ENCODE measurements at regions not wholly inside any gene's neighbourhood (a gene's known extent, or its start where the extent isn't known, plus 50 kb on each side); places are given as distances from the start of the nearest gene placed in this dataset.

GRCh38 chr6:44626616-44627015 lies 239.1 kb downstream of the CDC5L start:
- H3K4me3 ChIP-seq (replicated peaks; ENCODE audit: low read depth, low read length): no peak overlapping the region
- no peaks in the 10 kb centered on the region for H3K36me3 ChIP-seq (ENCODE audit: control insufficient read depth, insufficient read depth, low read length)
- TF ChIP-seq, protein P1, sequence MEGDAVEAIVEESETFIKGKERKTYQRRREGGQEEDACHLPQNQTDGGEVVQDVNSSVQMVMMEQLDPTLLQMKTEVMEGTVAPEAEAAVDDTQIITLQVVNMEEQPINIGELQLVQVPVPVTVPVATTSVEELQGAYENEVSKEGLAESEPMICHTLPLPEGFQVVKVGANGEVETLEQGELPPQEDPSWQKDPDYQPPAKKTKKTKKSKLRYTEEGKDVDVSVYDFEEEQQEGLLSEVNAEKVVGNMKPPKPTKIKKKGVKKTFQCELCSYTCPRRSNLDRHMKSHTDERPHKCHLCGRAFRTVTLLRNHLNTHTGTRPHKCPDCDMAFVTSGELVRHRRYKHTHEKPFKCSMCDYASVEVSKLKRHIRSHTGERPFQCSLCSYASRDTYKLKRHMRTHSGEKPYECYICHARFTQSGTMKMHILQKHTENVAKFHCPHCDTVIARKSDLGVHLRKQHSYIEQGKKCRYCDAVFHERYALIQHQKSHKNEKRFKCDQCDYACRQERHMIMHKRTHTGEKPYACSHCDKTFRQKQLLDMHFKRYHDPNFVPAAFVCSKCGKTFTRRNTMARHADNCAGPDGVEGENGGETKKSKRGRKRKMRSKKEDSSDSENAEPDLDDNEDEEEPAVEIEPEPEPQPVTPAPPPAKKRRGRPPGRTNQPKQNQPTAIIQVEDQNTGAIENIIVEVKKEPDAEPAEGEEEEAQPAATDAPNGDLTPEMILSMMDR (IDR thresholded peaks at IDR 0.05; ENCODE audit: insufficient read depth, low read length, poor library complexity, severe bottlenecking): no peak
- DNase-seq (ENCODE audit: extremely low read depth, insufficient read length): no peak
- no peaks in the 10 kb centered on the region; the same call in none of the 2 replicates for H3K27me3 ChIP-seq (replicated peaks; ENCODE audit: control insufficient read depth, insufficient read depth, low read length)

- Histone ChIP-seq H3K36me3 (ENCODE audit: control insufficient read depth, insufficient read depth, low read length) (no peaks in the 10 kb centered on the region), H3K4me3 (replicated peaks; ENCODE audit: low read depth, low read length) (no peak overlapping the region), H3K27me3 (replicated peaks; ENCODE audit: control insufficient read depth, insufficient read depth, low read length) (no peaks in the 10 kb centered on the region; the same call in none of the 2 replicates)
- TF ChIP-seq, protein P1 (IDR thresholded peaks at IDR 0.05; ENCODE audit: insufficient read depth, low read length, poor library complexity, severe bottlenecking): no peak
- no peak for DNase-seq (ENCODE audit: extremely low read depth, insufficient read length)
Observed at GRCh38 chr6:44627091-44627882, 239.8 kb downstream of the CDC5L start.

DNA sequence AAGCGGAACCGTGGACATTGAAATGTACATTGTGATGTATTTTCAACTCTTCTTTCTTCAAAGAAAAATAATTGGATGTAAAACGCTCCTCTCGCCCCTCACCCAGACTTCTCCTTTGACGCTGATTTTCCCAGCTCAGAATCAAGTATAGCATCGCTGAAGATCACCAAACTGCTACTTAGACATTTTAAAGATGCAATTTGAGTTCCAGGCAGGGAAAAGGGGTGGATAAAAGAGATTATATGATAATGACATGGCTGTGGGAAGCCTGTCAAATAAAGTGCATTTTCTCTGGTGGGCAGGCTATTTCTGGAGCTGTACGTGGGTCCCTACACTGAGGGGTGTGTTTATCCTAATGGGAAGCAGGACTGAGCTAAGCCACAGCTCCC lies 240.4 kb downstream of the CDC5L start:
- Histone ChIP-seq H3K27me3 (replicated peaks; ENCODE audit: control insufficient read depth, insufficient read depth, low read length) (no peaks in the 10 kb centered on the region; the same call in none of the 2 replicates), H3K4me3 (replicated peaks; ENCODE audit: low read depth, low read length) (no peak overlapping the region), H3K36me3 (ENCODE audit: control insufficient read depth, insufficient read depth, low read length) (no peaks in the 10 kb centered on the region)
- no peak for DNase-seq (ENCODE audit: extremely low read depth, insufficient read length)
- TF ChIP-seq, protein P1 (IDR thresholded peaks at IDR 0.05; ENCODE audit: insufficient read depth, low read length, poor library complexity, severe bottlenecking): no peak

GRCh38 chr6:44628347-44628746 lies 240.8 kb downstream of the CDC5L start:
- Histone ChIP-seq H3K27me3 (replicated peaks; ENCODE audit: control insufficient read depth, insufficient read depth, low read length) (no peaks in the 10 kb centered on the region; the same call in none of the 2 replicates), H3K4me3 (replicated peaks; ENCODE audit: low read depth, low read length) (no peak overlapping the region), H3K36me3 (ENCODE audit: control insufficient read depth, insufficient read depth, low read length) (no peaks in the 10 kb centered on the region)
- no peak for DNase-seq (ENCODE audit: extremely low read depth, insufficient read length)
- TF ChIP-seq, protein P1 (IDR thresholded peaks at IDR 0.05; ENCODE audit: insufficient read depth, low read length, poor library complexity, severe bottlenecking): no peak

DNA sequence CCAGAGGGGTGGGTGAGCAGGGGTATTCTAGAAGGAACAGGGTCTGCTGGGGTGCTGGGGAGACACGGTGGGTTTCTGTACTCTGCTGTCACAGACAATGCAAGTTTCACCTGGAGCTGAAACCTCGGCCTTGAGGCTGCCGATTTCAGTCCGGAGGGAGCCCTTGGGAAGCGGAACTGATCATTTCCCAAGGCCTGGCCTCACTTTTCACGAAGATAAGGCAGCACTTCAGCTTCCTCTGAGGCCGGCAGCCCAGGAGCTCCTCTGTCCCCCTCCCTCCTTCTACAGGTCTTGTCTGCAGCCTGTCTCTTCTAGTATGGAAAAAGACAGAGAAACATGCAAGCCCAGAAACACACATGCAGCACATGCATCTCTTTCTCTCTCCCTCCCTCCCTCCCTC lies 242.1 kb downstream of the CDC5L start:
- Histone ChIP-seq H3K4me3 (replicated peaks; ENCODE audit: low read depth, low read length) (no peak overlapping the region), H3K36me3 (ENCODE audit: control insufficient read depth, insufficient read depth, low read length) (no peaks in the 10 kb centered on the region), H3K27me3 (replicated peaks; ENCODE audit: control insufficient read depth, insufficient read depth, low read length) (no peaks in the 10 kb centered on the region; the same call in none of the 2 replicates)
- DNase-seq (ENCODE audit: extremely low read depth, insufficient read length): no peak
- TF ChIP-seq, protein P1 (IDR thresholded peaks at IDR 0.05; ENCODE audit: insufficient read depth, low read length, poor library complexity, severe bottlenecking): no peak
